ENCODE measurements at regions not wholly inside any gene's neighbourhood (a gene's known extent, or its start where the extent isn't known, plus 50 kb on each side); places are given as distances from the start of the nearest gene placed in this dataset.

- in situ Hi-C loops (cut with MboI; ENCODE audit: low pct_unique_long_range_greater_than_20kb, low sequenced_read_pairs, unreplicated experiment) = no loop called here
- no peak for TF ChIP-seq CTCF (IDR thresholded peaks at IDR 0.05; ENCODE audit: extremely low read depth, insufficient read depth, missing control alignments)
- no peak for DNase-seq (ENCODE audit: low spot score)
Observed at GRCh38 chr11:134662629-134663360, 250.8 kb upstream of the B3GAT1 start.

- TF ChIP-seq CTCF (IDR thresholded peaks at IDR 0.05; ENCODE audit: extremely low read depth, insufficient read depth, missing control alignments) = no peak
- in situ Hi-C loops (cut with MboI; ENCODE audit: low pct_unique_long_range_greater_than_20kb, low sequenced_read_pairs, unreplicated experiment) = no loop called here
- no peak for DNase-seq (ENCODE audit: low spot score)
Observed at GRCh38 chr11:134661660-134662059, 249.6 kb upstream of the B3GAT1 start.

- in situ Hi-C loops (cut with MboI; ENCODE audit: low pct_unique_long_range_greater_than_20kb, low sequenced_read_pairs, unreplicated experiment) = no loop called here
- no peak for DNase-seq (ENCODE audit: low spot score)
- TF ChIP-seq CTCF (IDR thresholded peaks at IDR 0.05; ENCODE audit: extremely low read depth, insufficient read depth, missing control alignments) = no peak
Observed at GRCh38 chr11:134660416-134660815, 248.4 kb upstream of the B3GAT1 start.

- TF ChIP-seq CTCF (IDR thresholded peaks at IDR 0.05; ENCODE audit: extremely low read depth, insufficient read depth, missing control alignments) = no peak
- DNase-seq (ENCODE audit: low spot score) = no peak
- in situ Hi-C loops (cut with MboI; ENCODE audit: low pct_unique_long_range_greater_than_20kb, low sequenced_read_pairs, unreplicated experiment) = no loop called here
Observed at GRCh38 chr11:134659882-134660281, 247.8 kb upstream of the B3GAT1 start.

GRCh38 chr11:134658481-134659225 lies 246.6 kb upstream of the B3GAT1 start:
- TF ChIP-seq CTCF (IDR thresholded peaks at IDR 0.05; ENCODE audit: extremely low read depth, insufficient read depth, missing control alignments) = no peak
- in situ Hi-C loops (cut with MboI; ENCODE audit: low pct_unique_long_range_greater_than_20kb, low sequenced_read_pairs, unreplicated experiment) = no loop called here
- DNase-seq (ENCODE audit: low spot score) = no peak

- no peak for DNase-seq (ENCODE audit: low spot score)
- TF ChIP-seq CTCF (IDR thresholded peaks at IDR 0.05; ENCODE audit: extremely low read depth, insufficient read depth, missing control alignments) = no peak
- in situ Hi-C loops (cut with MboI; ENCODE audit: low pct_unique_long_range_greater_than_20kb, low sequenced_read_pairs, unreplicated experiment) = no loop called here
Observed at GRCh38 chr11:134657631-134658030, 245.6 kb upstream of the B3GAT1 start.
